ENCODE measurements at regions not wholly inside any gene's neighbourhood (a gene's known extent, or its start where the extent isn't known, plus 50 kb on each side); places are given as distances from the start of the nearest gene placed in this dataset.

- DNase-seq (ENCODE audit: low read depth): no peak
These were observed 291.0 kb downstream of the NSG2 start for GRCh38 chr5:174336479-174336878.

- no peak for DNase-seq (ENCODE audit: low read depth)
These were observed 292.0 kb downstream of the NSG2 start for GRCh38 chr5:174337276-174338184.

- no peak for DNase-seq (ENCODE audit: low read depth)
These were observed 292.9 kb downstream of the NSG2 start for GRCh38 chr5:174338185-174339010.

GRCh38 chr5:174339130-174339529 is 293.6 kb downstream of the NSG2 start:
- no peak for DNase-seq (ENCODE audit: low read depth)

- no peak for DNase-seq (ENCODE audit: low read depth)
These were observed 294.7 kb downstream of the NSG2 start for GRCh38 chr5:174340226-174340625.

- DNase-seq (ENCODE audit: low read depth): no peak
These were observed 297.2 kb downstream of the NSG2 start for GRCh38 chr5:174342696-174343095.

- no peak for DNase-seq (ENCODE audit: low read depth)
These were observed 298.3 kb downstream of the NSG2 start for GRCh38 chr5:174343826-174344225.

GRCh38 chr5:174344335-174344734 is 298.8 kb downstream of the NSG2 start:
- no peak for DNase-seq (ENCODE audit: low read depth)

GRCh38 chr5:174347183-174347582 is 301.7 kb downstream of the NSG2 start:
- DNase-seq (ENCODE audit: low read depth): no peak

GRCh38 chr5:174348311-174348981 is 302.9 kb downstream of the NSG2 start:
- DNase-seq (ENCODE audit: low read depth): no peak

- no peak for DNase-seq (ENCODE audit: low read depth)
These were observed 307.2 kb downstream of the NSG2 start for GRCh38 chr5:174352681-174353080.

- no peak for DNase-seq (ENCODE audit: low read depth)
These were observed 309.1 kb downstream of the NSG2 start for GRCh38 chr5:174354571-174354970.

GRCh38 chr5:174355208-174355612 is 309.7 kb downstream of the NSG2 start:
- no peak for DNase-seq (ENCODE audit: low read depth)

GRCh38 chr5:174355995-174356394 is 310.5 kb downstream of the NSG2 start:
- no peak for DNase-seq (ENCODE audit: low read depth)

GRCh38 chr5:174356536-174356935 is 311.0 kb downstream of the NSG2 start:
- DNase-seq (ENCODE audit: low read depth): no peak

GRCh38 chr5:174358276-174358675 is 312.8 kb downstream of the NSG2 start:
- no peak for DNase-seq (ENCODE audit: low read depth)

- no peak for DNase-seq (ENCODE audit: low read depth)
These were observed 313.6 kb downstream of the NSG2 start for GRCh38 chr5:174359071-174359470.

GRCh38 chr5:174362514-174362913 is 317.0 kb downstream of the NSG2 start:
- no peak for DNase-seq (ENCODE audit: low read depth)

GRCh38 chr5:174363934-174364333 is 318.4 kb downstream of the NSG2 start:
- DNase-seq (ENCODE audit: low read depth): no peak

- no peak for DNase-seq (ENCODE audit: low read depth)
These were observed 319.2 kb downstream of the NSG2 start for GRCh38 chr5:174364676-174365075.

GRCh38 chr5:174371600-174372094 is 326.1 kb downstream of the NSG2 start:
- no peak for DNase-seq (ENCODE audit: low read depth)

- DNase-seq (ENCODE audit: low read depth): no peak
These were observed 328.7 kb downstream of the NSG2 start for GRCh38 chr5:174374206-174374605.
